Kidney (tissue), 13 donors: ENCODE measurements at regions not wholly inside any gene's neighbourhood (a gene's known extent, or its start where the extent isn't known, plus 50 kb on each side); places are given as distances from the start of the nearest gene placed in this dataset.

Source experiments
- DNase-seq, 5 donors: peaks; one replicate each; pipeline ENCODE4 v3.0.0-alpha.2; 2013 to 2020
- FAIRE-seq: peaks from 2 replicates; lab custom pipeline; 2012; peaks lifted over from hg19 to GRCh38; lab: Jason Lieb, UNC
- H3K27ac ChIP-seq, 2 donors: one replicate each; pipeline ENCODE4 v1.7.0; 2013; ENCODE audit warnings: low read depth in 2 of 2, low read length in 2 of 2, inconsistent platforms in 1 of 2
- H3K27me3 ChIP-seq: one replicate; pipeline ENCODE4 v1.7.1; 2013; ENCODE audit warnings: low read length, inconsistent platforms; ENCODE audit not compliant: control insufficient read depth, insufficient read depth
- H3K36me3 ChIP-seq, 3 donors: one replicate each; pipeline versions ENCODE4 v1.7.0 to v1.7.1; 2013; ENCODE audit warnings: low read length in 3 of 3, control low read depth in 1 of 3, inconsistent platforms in 1 of 3; ENCODE audit not compliant: insufficient read depth in 3 of 3, control insufficient read depth in 2 of 3
- H3K4me1 ChIP-seq, 3 donors: one replicate each; pipeline versions ENCODE4 v1.7.0 to v1.7.1; 2013; ENCODE audit warnings: low read length in 3 of 3, inconsistent platforms in 1 of 3, low read depth in 1 of 3; ENCODE audit not compliant: control insufficient read depth in 2 of 3, insufficient read depth in 2 of 3
- H3K4me3 ChIP-seq, 3 donors: one replicate each; pipeline versions ENCODE4 v1.7.0 to v1.8.1; 2013; ENCODE audit warnings: low read length in 3 of 3, control low read depth in 1 of 3, inconsistent platforms in 1 of 3
- H3K9ac ChIP-seq, 3 donors: one replicate each; pipeline versions ENCODE4 v1.7.0 to v1.7.1; 2013; ENCODE audit warnings: low read length in 3 of 3, control low read depth in 1 of 3, inconsistent platforms in 1 of 3
- H3K9me3 ChIP-seq, 3 donors: one replicate each; pipeline versions ENCODE4 v1.7.0 to v1.7.1; 2013; ENCODE audit warnings: low read length in 3 of 3, control low read depth in 1 of 3, inconsistent platforms in 1 of 3; ENCODE audit not compliant: control insufficient read depth in 2 of 3, insufficient read depth in 1 of 3
- intact Hi-C: fragments of 100-400 bp; cut with DNase I; formaldehyde crosslinking; loops from one replicate; pipeline ENCODE4 v1.11.1; 2022
- TF ChIP-seq, protein P1 (sequence below): IDR thresholded peaks from 3 replicates; pipeline ENCODE4 v1.5.1; 2012; ENCODE audit warnings: mild to moderate bottlenecking, moderate library complexity, borderline replicate concordance; ENCODE audit not compliant: insufficient read depth; ENCODE audit errors: extremely low read depth
- donor health status: control.
- donor health status: control.
- donor health status: control.
- donor health status: control.
- donor health status: control.
- donor health status: DM: yes; HTN: yes; CAD: no.
- donor health status: Normal renal cell carcinoma (clear cell type).

DNA sequence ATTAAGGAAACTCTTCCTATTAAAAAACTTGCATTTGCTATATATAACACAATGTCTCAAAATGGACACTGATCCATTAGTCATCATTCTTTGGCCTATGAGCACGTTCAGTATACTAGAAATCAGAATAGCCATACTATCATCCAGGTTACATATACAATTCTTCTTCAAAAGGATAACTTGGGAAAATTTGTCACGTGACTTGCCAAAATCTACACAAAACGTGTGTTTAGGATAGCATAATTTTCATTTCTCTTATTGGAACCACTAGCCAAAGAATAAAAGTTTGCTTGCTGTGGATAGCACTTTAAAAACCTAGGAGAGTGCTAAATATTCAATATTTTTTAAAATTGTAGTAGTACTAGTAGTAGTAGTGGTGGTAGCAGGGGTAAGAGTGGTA is 714.3 kb upstream of the FOXG1 start:
- Histone ChIP-seq H3K4me1 (no peaks in the 10 kb centered on the region), H3K9me3 (no peaks in the 10 kb centered on the region), H3K27me3 (no peaks in the 10 kb centered on the region), H3K36me3 (no peaks in the 10 kb centered on the region), H3K27ac (no peak overlapping the region), H3K9ac (no peak overlapping the region), H3K4me3 (no peak overlapping the region)
- DNase-seq, result no peak
- TF ChIP-seq, protein P1, sequence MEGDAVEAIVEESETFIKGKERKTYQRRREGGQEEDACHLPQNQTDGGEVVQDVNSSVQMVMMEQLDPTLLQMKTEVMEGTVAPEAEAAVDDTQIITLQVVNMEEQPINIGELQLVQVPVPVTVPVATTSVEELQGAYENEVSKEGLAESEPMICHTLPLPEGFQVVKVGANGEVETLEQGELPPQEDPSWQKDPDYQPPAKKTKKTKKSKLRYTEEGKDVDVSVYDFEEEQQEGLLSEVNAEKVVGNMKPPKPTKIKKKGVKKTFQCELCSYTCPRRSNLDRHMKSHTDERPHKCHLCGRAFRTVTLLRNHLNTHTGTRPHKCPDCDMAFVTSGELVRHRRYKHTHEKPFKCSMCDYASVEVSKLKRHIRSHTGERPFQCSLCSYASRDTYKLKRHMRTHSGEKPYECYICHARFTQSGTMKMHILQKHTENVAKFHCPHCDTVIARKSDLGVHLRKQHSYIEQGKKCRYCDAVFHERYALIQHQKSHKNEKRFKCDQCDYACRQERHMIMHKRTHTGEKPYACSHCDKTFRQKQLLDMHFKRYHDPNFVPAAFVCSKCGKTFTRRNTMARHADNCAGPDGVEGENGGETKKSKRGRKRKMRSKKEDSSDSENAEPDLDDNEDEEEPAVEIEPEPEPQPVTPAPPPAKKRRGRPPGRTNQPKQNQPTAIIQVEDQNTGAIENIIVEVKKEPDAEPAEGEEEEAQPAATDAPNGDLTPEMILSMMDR, result no peak
- intact Hi-C loops, result no loop called here
- FAIRE-seq, result no peak

DNA sequence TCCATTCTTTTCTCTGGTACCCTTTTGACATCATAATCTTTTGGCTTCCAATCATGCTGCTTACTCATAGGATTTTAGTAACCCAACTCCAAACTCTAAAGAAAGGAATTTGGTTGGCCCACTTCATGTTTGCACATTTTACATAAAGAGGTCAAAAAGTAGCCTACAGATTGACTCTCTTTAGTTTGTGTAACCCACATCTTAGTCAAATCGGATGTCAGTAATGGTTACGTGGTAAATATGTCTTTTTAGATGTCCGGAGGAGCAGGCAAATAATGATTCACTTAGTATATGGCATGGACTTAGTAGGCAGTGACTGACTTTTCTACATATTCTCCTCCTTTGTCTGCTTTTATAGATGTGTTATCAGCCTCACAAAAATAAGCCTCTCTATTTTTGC is 711.6 kb upstream of the FOXG1 start:
- Histone ChIP-seq H3K9me3 (no peaks in the 10 kb centered on the region), H3K27ac (no peak overlapping the region), H3K4me3 (no peak overlapping the region), H3K4me1 (no peaks in the 10 kb centered on the region), H3K36me3 (no peaks in the 10 kb centered on the region), H3K27me3 (no peaks in the 10 kb centered on the region), H3K9ac (no peak overlapping the region)
- no peak for FAIRE-seq
- DNase-seq, result no peak
- TF ChIP-seq, protein P1, result no peak
- intact Hi-C loops, result no loop called here

DNA sequence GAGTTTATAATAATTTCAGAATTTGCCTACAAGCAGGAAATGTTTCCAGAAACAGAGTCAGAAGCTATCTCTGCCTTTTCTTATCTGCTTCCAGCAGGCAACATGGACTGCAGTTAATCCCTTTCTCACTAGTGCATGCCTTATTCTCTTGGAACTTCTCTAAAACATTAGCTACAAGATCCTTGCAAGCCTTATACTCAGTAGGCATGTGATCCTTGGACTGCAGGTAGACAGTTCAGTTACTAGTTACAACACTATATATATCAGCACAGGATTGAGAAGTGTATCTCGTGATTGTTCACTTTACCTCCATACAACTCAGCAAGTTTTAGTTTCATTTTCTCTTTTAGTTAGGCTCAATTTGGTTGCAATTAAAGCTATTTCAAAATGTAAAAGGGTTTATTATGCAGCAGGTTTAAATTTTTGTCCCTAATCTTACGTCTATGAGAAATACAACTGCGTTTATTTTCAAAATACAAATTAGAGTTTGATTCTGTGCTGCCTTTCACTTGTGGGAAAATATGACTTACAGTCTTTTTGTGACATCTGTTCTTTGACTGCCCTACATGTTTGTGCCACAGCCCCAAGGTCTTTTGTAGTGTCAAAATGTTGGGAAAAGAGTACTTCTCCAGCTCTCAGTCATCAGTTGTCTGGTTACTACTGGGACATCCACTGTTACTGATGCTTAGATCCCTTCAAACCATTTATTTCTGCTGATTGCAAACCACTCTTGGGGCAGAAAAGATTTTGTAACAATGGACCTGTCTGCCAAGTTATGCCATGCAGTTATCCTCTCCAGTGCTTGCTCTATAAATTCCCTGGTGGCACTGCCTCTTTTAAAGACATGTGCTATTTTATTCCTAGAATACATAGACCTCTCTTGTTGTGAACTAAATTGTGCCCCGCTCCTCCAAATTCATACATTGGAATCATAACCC is 709.0 kb upstream of the FOXG1 start:
- DNase-seq (peak in 1 of 5 donors; percentile 3), FAIRE-seq (no peak)
- no peaks in the 10 kb centered on the region for H3K4me1 ChIP-seq
- intact Hi-C loops, result no loop called here
- H3K9ac ChIP-seq, result no peak overlapping the region
- peak overlapping the region in 2 of 3 donors; percentile 33 to 63 for H3K4me3 ChIP-seq
- H3K27ac ChIP-seq, result no peak overlapping the region
- no peaks in the 10 kb centered on the region for H3K9me3 ChIP-seq
- TF ChIP-seq, protein P1, result no peak
- H3K36me3 ChIP-seq, result no peaks in the 10 kb centered on the region
- no peaks in the 10 kb centered on the region for H3K27me3 ChIP-seq
